ENCODE measurements at regions not wholly inside any gene's neighbourhood (a gene's known extent, or its start where the extent isn't known, plus 50 kb on each side); places are given as distances from the start of the nearest gene placed in this dataset.
A peak's percentile ranks its signal among the peaks of the same experiment; 100 is the strongest.
"Not testable (repeated sequence)": the region's sequence is repeated elsewhere in the genome, so short reads cannot be mapped to it uniquely, and the experiment has no call there.

- no peak for DNase-seq
Observed at GRCh38 chr2:123840016-123840415, 185.1 kb upstream of the CNTNAP5 start.

DNA sequence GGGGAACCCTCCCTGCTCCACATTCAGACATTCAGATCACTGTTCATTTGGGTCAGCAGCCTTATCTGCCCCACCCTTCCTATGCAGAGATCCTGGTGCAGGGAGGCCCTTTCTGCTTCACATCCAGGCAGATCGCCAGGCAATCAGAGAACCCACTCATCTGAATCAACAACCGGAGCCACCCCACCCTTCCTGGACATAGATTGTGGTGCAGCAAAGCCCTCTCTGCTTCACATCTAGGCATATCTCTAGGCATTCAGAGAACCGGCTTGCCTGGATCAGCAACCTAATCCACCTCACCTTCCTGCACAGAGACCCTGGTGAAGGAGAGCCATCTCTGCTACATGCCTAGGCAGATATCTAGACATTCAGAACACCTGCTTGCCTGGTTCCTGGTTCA is 184.5 kb upstream of the CNTNAP5 start:
- no peak for DNase-seq

DNA sequence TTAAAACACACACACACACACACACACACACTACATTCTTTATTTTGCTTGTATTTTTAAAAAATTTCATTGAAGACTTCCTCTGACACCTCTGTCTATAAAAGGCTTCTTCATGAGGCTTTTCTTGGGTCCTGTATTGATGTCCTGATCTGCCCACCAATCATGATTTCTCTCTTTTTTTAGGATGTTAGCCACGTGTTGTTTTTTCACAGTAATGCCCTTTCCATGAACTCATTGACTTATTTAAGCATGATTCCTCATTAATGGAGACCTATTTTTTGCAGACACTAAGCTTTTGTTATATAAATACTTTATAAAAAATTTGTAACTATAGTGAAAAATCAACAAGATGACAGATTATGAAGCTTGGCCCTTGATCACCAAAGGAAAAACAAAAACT is 173.8 kb upstream of the CNTNAP5 start:
- no peak for DNase-seq

DNA sequence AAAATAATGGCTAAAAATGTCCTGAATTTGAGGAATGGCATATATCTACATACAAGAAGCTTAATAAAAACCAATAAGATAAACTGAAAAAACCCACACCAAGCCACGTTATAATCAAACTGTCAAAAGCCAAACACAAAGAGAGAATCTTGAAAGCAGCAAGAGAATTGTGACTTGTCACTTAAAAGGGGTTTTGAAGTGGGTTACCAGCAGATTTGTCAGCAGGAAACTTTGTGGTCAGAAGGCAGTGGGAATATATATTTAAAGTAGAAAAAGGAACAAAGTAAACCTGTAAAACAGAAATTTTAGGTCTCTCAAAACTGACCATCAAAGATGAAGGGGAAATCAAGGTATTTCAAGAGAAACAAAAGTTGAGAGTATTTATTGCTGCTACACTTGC is 171.9 kb upstream of the CNTNAP5 start:
- DNase-seq: no peak

DNA sequence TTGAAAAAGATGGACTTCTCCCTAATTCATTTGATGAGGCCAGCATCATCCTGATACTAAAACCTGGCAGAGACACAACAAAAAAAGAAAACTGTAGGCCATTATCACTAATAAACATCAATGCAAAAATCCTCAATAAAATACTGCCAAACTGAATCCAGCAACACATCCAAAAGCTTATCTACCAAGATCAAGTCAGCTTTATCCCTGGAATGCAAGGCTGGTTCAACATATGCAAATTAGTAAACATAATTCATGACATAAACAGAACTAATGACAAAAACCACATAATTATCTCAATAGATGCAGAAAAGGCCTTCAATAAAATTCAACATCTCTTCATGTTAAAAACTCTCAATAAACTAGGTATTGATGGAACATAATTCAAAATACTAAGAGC is 166.1 kb upstream of the CNTNAP5 start:
- not testable (repeated sequence) for DNase-seq

- no peak for DNase-seq
Observed at GRCh38 chr2:123864416-123864815, 160.7 kb upstream of the CNTNAP5 start.

GRCh38 chr2:123870206-123870880 is 154.7 kb upstream of the CNTNAP5 start:
- DNase-seq: no peak

DNA sequence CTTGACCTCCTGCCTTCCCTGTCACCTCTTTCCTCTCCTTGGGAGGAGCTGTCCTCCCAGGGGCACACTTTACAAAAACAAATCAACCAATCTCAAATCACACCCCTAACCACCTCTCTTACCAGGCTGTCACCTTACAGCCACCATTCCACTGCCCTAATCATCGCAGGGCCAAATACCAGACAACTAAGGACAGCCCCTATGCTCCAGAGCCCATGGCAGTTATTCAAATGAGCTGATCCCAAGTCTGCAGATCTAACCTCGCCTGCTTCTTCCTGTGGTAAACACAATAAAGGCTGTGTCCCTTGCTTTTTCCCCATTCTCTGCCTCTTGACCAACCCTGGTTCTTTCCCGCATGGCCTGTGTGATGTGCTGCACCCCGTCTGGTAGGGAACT is 154.2 kb upstream of the CNTNAP5 start:
- no peak for DNase-seq

- no peak for DNase-seq
Observed at GRCh38 chr2:123890148-123890547, 134.9 kb upstream of the CNTNAP5 start.

DNA sequence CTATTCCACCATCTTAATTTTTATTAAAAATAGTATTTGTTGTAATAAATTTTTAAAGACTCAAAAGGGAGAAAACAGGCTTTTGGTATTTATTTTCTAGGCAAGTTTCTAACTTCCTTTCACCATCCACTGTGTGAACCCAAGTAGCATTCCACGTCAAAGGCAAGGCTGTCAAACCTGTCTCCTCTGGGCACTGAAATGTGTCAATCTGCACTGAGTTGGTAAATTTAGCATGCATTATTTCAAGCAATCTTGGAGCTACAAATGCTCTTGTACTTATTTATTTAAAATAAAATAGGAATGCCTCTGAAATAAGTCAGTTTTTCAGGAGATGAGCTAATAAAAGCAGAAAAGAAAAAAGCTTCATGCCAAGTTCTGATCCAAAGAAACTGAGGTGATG is 130.9 kb upstream of the CNTNAP5 start:
- no peak for DNase-seq

DNA sequence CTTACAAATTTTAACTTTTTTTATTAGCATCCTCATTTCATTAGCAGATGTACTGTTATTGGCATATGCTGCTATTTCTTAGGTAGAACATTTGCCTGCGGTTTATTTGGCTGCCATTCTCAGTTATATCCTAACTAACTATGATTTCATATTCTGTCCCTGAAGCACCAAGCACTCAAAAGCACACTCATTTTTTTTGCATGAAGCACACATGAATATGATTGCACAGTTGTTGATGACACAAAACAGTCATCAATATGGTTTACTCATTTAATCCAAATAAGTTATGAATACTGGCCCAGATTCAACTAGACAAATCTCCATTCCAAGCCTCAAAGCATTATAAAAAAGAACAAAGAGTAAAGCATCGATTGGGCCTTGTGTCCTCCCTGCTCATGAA is 129.4 kb upstream of the CNTNAP5 start:
- no peak for DNase-seq

GRCh38 chr2:123901256-123901655 is 123.8 kb upstream of the CNTNAP5 start:
- no peak for DNase-seq

GRCh38 chr2:123906361-123906760 is 118.7 kb upstream of the CNTNAP5 start:
- DNase-seq: no peak

- DNase-seq: no peak
Observed at GRCh38 chr2:123908522-123908921, 116.6 kb upstream of the CNTNAP5 start.

DNA sequence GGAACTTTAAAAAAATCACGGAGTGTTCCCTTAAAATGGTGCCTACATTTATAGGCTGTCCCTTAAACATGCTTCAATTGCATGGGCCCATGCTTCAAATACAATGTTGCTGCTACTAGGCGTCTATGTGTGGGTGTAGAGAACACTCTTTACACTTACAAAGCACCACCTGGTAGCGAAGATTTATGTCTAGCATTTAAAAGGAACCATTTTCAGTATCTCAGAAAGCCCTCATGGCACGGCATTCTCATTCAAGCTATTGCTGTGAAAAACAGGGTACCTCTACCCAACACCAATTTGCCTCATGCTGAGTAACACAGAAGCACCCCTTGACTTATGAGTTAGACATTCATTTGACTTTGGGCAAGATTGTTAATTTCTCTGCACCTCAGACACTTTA is 112.9 kb upstream of the CNTNAP5 start:
- no peak for DNase-seq

DNA sequence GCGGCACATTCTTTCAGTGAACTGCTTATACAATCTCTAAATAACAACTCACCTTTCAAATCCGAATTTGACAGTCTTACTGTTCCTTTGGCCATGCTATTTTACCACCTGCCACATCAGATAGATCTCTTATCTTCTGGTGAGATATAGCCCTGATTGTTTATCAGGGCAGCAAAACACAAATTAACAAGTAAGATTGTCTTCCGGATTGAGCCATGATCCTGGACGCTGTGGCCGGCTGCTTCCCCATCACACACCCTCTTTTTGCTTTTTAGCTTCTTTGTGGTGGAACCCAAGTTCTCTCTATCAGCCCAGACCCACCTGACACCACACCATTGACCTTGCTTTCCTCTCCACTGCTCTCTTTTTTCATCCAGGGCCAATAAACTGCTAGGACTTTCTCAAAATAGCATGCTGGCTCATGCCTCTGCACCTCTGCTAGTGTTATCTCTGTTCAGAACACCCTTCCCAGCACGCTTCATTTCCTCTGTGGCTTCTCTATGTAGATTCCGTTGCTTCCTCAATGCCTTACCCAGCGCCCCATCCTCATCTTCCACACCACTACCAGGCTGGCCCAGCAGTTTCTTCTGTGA is 111.8 kb upstream of the CNTNAP5 start:
- no peak for DNase-seq

DNA sequence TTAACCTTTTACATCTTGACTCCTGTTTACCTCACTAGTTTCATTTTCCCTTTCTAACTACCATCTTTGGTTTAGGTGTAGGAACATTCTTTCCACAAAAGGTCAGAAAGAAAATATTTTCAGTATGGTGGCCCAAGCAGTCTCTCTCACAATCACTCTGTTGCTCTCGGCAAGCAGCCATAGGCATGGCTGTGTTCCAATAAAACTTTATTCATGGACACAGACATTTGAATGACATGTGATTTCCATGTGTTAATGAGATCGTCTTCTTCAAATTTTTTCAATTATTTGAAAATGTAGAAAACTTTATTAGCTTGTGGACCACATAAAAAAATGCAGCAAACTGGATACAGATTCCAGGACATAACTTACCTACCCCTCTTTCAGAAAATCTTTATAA is 109.7 kb upstream of the CNTNAP5 start:
- DNase-seq: no peak

- DNase-seq: no peak
Observed at GRCh38 chr2:123916051-123916450, 109.0 kb upstream of the CNTNAP5 start.

DNA sequence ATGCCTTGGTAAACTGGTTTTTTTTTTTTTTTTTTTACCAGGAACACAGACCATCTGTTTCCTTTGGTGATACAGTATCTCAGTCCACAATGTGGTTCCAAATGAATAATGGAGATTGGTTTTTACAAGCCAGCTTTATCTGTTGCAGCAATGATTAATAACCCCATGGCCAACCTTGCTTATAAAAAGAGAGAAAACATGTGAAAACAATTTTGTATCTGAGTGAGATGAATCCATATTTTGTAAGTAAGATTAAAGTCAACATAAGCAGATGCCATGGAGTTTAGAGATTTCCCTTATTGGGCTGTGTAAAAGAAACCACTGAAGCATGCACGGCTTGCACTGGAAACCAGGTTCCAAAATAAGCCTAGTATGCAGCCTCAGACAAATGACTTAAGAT is 108.6 kb upstream of the CNTNAP5 start:
- no peak for DNase-seq

DNA sequence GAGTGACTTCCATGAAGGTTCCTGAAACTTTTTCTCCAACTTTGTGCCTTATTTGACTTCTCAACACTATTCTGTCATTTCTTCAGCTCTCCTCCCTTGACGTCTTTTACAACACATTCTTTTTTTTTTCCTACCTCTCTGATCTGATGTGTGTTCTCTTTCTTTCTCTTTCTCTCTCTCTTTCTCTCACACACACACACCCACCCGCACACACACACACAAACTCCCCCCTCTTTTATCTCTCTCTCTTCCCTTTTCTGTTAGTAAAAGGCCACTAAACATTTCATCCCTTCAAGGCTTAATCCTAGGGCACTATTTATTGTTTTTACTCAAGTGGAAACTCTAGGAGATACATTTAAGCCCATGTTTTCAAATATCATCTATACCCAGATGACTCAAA is 107.8 kb upstream of the CNTNAP5 start:
- no peak for DNase-seq

GRCh38 chr2:123928358-123928757 is 96.7 kb upstream of the CNTNAP5 start:
- DNase-seq: no peak

- DNase-seq: no peak
Observed at GRCh38 chr2:123935405-123935804, 89.7 kb upstream of the CNTNAP5 start.

DNA sequence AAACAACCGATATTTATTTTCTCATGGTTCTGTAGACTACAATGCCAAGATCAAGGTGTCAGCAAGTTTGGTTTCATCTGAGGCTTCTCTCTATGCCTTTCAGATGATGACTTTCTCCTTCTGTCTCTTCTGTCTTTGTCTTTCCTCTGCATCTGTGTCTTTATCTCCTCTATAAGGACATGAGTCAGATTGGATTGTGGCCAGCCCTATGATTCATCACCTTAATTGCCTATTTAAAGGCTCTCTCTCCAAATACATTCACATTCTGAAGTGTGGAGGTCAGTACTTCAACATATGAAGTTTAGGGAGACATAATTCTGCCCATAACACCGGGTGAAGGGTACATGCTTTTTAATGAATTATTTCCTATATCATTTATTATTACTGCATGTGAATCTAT is 71.2 kb upstream of the CNTNAP5 start:
- peak; percentile 61 for DNase-seq

GRCh38 chr2:123958011-123958410 is 67.1 kb upstream of the CNTNAP5 start:
- no peak for DNase-seq

GRCh38 chr2:123961576-123961975 is 63.5 kb upstream of the CNTNAP5 start:
- DNase-seq: no peak
